ENCODE measurements at regions not wholly inside any gene's neighbourhood (a gene's known extent, or its start where the extent isn't known, plus 50 kb on each side); places are given as distances from the start of the nearest gene placed in this dataset.
"Not testable (repeated sequence)": the region's sequence is repeated elsewhere in the genome, so short reads cannot be mapped to it uniquely, and the experiment has no call there.

DNA sequence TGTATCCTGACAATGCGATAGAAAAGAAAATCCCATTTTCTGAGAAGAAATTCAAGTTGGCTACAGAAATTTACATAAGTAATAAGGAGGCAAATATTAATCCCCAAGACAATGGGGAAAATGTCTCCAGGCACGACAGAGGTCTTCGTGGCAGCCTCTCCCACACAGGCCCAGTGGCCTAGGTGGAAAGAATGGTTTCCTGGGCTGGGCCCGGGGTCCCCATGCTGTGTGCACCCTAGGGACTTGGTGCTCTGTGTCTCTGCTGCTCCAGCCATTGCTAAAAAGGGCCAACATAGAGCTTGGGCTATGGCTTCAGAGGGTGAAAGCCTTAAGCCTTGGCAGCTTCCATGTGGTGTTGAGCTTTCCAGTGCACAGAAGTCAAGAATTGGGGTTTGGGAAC lies 102.5 kb upstream of the LYPLAL1 start:
- DNase-seq: no peak

DNA sequence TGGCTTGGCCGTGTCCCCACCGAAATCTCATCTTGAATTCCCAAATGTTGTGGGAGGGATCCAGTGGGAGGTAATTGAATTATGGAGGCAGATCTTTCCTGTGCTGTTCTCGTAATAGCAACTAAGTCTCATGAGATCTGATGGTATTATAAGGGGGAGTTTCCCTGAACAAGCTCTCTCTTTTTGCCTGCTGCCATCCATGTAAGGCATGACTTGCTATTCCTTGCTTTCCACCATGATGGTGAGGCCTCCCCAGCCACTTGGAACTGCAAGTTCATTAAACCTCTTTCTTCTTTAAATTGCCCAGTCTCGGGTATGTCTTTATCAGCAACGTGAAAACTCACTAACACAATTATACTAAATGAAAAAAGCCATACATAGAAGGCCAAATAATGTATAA lies 101.3 kb upstream of the LYPLAL1 start:
- DNase-seq: no peak

DNA sequence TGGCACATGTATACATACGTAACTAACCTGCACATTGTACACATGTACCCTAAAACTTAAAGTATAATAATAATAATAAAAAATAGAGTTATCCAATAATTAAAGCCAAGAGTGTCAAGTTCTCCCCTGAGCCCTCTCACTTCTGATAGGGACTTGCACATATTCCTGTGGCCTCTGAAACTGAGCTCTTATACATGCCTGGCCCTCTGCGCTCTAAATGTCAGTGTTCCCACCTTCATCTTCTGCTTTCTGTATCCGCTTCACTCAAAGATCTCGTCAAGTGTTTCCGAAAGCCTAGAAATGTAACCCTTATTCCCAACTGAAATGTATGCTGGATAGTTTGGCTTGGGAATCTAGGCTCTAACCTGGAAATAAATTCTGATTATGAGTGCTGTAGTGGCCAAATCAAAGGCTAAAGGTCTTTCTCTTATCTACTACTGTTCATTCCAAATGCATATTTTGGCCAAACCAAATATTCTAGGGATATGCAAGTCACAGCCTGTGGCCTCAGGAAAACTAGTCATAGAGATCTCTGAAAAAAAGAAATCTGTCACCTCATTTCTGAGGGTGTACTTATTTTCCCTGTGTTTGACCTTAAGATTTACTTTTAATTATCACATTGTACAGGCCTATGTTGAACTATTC lies 99.5 kb upstream of the LYPLAL1 start:
- no peak for DNase-seq

DNA sequence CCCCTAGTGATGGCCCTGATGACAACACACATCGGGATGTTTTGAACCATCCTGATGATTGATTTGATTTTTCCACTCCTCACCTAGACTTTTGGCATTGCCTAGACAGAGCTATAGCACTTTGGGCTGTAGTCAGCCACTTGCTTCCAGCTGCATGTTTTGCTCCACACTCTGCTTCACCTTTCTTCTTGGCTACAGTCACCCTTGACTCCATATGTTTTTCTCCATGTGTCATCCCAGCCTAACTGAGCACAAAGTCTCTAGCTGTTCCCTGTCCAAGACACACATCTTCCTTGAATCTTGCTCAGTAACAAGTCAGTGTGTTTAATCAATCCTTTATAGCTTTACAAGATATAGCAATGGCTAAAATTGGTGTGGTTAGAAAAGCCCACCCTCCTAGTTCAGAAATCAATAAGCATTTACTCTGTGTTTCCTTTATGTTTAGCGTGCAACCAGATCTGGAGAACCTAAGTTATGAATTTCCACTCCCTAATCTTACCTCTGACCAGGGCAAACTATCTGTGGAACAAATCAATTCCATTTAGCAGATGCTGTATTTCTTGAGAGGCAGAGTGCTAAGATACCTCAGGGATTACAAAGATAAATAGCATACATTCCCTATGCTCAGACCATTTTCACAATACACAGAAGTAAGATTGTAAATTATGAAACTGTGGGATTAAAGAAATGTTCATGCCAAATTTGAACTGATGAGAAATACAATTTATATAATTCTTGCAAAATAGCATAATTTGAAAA lies 98.4 kb upstream of the LYPLAL1 start:
- DNase-seq: no peak

DNA sequence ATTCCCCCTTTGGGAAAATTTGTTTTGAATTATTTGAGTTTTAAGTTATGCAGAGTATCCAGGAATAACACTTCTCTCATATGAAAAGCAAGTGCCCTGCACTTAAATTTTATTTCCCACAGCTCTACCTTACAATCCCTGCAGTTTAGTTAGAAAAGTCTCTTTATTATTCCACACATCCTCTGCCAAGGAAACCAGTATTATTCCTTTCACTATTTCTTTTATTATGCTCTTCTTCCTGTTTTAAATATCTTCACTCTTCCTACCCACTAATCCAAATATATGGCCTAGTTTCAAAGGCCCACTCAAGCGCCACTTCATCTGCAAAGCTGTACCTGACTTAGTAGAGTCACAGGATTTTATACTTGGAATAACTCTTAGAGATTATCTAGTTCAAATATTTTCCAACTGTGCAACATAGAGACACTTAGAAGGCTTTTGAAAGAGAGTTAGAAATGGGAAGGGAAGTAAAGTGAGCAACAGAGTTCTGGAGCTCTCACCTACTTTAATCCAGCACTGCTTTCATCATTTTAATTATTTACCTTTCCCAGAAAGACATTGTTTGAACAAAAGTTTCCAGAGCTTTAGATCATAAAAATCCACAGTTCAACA lies 97.2 kb upstream of the LYPLAL1 start:
- no peak for DNase-seq

DNA sequence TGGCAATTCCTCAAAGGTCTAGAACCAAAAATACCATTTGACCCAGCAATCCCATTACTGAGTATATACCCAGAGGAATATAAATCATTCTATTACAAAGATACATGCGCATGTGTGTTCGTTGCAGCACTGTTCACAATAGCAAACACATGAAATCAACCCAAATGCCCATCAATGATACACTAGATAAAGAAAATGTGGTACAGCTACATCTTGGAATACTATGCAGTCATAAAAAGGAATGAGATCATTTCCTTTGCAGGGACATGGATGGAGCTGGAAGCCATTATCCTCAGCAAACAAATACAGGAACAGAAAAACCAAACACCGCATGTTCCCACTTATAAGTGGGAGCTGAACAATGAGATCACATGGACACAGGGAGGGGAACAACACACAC lies 95.9 kb upstream of the LYPLAL1 start:
- not testable (repeated sequence) for DNase-seq

DNA sequence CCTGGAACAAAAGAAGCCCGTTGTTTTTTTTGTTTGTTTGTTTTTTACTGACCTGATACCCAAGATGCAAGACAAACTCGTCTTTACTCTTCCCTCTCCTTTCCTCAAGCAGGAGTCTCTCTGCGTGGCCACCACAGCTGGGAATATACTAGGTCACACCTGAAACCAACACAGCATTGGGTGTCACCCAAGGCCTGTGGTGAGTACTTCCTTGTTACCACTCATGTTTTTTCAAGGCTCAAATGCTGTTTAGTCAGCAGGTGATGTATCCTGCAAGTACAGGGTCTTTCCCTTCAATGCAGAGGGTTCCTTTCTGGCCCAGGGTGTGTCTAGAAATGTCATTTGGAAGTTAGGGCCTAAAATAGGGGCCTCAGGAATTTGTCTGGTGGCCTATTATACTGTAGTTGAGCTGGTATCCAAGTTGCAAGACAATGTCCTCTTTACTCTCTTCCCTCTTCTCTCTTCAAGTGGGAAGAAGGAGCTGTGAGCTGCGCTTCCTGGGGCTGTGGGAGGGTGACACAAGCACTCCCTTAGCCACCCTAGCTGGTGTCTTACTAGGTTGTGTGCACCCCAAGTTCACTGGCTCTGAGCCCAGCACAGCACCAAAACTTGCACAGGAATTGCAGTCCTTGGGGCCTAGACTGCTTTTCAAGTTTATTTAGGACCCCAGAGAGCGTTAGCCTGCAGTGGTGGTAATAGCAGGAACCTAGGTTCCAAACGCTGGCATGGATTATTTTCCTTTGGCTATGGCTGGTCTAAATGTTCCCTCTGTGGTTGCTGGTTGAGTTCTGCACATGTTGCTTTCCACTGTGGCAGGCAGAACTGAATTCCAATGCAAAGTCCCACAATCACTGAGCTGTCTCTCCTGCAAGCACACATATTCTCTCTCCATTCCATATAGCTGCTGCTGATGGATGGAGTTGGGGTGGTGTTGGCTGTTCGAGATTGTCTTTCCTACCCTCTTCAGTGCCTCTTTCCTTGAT lies 91.4 kb upstream of the LYPLAL1 start:
- DNase-seq: no peak

DNA sequence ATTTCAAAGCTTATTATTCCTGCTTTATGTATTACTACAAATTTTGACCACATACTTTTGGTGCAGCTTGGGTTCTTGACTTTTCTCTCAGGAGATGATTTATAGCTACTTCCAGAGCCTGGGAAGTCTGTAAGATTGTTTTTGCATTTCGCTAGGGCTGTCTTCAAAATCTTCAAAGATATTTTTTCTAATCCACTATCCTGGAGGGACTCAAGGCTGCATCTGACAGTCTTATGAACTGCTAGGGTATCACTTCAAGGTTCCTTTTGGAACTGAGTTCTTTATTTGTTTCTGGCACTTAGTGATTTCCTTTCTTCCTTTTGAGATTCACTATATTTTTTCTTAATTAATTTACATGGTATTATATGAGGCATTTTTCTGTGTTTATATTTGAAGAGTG lies 90.0 kb upstream of the LYPLAL1 start:
- no peak for DNase-seq

DNA sequence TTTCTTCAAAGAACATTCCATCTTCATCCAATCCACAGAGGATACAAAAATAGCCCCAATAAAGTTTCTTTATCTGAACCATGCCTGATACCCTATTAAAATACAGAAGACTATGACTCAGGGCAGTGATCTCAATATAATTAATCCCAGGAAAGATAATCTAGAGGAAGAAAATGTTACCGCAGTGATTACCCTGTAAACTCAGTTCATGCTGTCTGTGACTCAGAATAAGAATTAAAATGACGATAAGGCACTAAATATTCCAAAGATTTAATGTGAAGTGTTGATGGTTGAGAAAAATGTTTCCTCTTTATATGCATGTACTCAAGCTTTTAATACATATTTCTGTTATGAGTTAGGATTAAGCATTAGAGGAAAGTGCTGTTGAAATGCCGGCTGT lies 88.6 kb upstream of the LYPLAL1 start:
- no peak for DNase-seq

DNA sequence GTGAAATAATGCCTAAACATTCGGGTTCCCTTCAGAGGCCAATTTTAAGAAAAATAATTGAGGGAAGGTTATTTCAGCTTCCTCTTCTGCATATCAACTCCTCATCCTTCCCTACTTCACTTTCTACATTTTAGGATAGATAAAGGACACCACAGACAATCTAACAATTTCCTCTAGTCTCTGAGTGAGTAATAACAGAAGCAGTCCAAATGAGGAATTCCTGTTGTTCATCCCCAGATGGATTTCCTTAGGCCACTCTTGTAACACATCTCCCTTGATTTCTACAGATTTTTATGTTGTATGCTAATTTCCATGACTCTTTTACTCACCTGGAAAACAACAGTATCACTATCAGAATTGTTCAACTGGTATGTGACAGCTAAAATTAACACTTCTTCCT lies 87.7 kb upstream of the LYPLAL1 start:
- no peak for DNase-seq

DNA sequence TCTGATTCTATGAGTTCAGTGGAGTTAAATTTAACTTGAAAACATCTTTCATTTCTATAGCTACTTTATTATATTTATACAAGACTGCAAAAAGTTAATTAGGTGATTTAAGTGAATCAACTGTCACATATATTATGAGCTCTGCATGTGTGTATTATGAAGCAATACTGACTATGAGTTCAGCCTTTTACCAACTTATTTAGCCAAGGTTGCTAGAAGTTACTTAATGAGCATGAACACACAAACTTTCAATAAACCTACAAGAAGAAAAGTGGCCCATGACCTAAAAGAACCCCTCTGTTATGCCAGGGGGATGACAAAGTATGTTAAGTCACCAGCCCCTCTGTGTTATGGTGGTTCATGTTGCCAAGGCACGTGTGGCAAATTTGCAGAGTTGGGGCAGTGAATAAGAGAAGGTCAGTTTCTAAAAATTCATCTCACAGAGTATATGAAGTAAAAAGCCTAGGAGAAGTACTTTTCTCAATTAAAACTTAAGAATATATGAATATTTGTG lies 86.7 kb upstream of the LYPLAL1 start:
- no peak for DNase-seq

DNA sequence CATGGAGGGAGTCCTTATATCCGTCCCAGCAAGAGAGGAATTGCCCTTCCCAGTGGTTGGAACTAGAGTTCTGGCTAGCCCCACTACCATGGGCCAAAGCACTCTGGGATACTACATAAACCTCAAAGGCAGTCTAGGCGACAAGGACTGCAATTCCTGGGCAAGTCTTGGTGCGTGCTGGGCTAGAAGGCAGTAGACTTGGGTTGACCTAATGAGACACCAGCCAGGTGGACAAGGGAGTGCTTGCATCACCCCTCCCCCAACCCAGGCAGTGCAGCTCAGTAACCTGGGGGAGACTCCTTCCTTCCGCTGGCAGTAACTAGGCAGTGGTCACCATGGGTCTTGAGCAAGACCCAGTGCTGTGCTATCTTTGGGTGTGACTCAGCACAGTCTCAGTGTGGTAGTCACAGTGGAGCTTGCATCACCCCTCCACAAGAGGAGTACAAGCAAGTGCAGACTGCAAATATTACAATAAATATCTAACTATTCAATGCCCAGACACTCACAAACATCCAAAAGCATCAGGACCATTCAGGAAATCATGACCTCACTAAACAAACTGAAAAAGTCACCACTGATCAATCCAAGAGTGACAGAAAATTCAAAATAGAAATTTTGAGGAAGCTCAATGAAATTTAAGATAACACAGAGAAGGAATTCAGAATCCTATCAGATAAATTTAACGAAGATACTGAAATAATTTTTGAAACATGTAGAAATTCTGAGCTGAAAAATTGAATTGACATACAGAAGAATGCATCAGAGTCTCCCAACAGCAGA lies 84.7 kb upstream of the LYPLAL1 start:
- no peak for DNase-seq

DNA sequence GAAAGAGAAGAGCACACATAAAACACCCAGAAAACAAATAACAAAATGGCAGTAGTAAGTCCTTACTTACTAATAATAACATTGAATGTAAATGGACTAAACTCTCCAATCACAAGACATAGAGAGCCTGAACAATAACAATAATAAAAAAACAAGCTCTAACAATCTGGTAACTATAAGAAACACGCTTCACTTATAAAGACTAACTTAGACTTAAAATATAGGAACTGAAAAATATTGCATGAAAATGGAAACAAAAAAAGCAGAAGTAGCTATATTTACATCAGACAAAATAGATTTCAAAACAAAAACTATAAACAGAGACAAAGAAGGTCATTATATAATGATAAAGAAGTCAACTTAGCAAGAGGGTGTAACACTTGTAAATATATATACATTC lies 83.1 kb upstream of the LYPLAL1 start:
- no peak for DNase-seq

DNA sequence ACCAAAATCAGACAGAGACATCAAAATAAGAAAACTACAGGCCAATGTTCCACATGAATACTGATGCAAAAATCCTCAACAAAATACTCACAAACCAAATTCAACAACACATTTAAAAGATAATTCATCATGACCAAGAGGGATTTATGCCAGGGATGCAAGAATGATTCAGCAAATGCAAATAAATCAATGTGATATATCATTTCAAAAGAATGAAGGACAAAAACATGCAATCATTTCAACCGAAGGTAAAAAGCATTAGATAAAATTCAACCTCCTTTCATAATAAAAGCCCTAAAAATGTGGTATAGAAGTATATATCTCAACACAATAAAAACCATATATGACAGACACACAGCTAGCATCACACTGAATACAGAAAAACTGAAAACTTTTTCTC lies 81.5 kb upstream of the LYPLAL1 start:
- no peak for DNase-seq

DNA sequence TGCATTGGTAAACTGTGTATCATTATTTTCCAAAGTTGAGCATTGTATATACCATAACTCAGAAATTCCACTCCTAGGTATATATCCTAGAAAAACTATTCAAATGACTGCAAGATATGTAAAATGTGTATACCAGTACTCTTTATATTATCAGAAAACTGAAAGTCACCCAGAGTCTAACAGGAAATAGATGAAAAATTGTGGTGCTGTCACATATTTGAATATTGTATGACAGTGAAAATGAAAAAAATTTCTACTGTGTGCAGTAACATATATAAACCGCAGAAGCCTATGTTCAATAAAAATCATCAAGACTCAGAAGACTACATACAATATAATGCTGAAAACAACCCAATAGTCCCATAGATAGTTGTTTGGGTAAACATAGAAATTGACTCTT lies 74.4 kb upstream of the LYPLAL1 start:
- DNase-seq: no peak

DNA sequence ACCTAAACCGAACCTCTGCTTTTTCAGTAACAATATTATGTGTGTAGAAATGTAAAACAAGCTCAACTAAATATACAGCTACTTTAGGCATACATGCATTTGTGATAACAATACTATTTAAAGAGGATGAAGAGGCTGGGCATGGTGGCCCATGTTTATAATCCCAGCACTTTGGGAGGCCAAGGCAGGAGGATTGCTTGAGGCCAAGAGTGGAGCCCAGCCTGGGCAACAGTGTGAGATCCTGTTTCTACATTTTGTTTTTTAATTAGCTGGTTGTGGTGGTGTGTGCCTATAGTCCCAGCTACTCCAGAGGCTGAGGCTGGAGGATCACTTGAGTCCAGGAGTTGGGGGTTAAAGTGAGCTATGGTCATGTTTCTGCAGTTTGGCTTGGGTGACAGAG lies 73.6 kb upstream of the LYPLAL1 start:
- DNase-seq: no peak

DNA sequence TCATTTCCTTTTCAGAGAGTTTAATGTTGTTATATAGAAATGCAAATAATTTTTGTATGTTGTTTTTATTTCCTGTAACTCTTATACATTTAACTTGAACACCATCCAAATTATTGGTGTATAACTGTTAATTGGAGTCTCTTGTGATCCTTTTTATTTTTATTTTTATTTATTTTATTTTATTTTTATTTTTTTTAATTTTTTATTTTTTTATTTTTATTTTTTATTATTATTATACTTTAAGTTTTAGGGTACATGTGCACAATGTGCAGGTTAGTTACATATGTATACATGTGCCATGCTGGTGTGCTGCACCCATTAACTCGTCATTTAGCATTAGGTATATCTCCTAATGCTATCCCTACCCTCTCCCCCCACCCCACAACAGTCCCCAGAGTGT lies 71.2 kb upstream of the LYPLAL1 start:
- DNase-seq: not testable (repeated sequence)

DNA sequence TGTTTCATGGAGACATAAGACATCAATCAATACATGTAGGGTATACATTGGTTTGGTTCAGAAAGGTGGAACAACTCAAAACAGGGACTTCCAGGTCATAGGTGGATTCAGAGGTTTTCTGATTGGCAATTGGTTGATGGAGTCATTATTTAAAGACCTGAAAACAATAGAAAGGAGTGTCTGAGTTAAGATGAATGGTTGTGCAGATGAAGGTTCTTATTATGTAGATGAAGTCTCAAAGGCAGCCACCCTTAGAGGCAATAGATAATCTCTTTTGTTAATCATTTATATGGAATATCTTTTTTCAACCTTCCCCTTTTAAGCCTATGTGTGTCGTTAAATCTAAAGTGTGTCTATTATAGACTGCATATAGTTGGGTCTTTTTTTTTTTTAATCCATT lies 67.8 kb upstream of the LYPLAL1 start:
- no peak for DNase-seq

DNA sequence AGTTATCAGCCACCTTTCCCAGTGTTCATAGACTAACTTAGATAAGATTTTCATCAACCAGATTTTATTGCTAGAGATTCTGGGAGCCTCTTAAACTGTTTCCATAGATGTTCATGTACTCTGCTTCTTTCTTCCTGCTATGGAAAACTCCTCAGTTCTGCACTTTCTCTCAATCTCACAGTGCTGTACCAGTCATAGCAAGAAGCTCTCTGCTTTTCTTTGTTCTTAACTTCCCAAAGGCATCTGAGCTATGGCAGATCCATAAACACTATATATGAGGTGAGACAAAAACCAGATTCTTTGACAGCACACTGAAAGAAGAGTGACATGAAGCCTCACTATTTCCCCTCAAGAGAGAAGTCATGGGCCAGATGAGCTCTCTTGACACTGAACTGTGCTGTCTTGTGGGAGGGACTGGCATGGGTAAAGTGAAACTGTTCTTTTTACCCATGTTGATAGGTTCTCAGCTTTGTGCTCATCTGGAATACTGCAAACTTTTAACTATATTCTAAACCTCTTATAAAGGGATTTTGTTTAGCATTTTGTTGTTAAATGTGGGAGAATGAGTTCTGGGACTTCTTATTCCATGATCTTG lies 64.2 kb upstream of the LYPLAL1 start:
- no peak for DNase-seq

DNA sequence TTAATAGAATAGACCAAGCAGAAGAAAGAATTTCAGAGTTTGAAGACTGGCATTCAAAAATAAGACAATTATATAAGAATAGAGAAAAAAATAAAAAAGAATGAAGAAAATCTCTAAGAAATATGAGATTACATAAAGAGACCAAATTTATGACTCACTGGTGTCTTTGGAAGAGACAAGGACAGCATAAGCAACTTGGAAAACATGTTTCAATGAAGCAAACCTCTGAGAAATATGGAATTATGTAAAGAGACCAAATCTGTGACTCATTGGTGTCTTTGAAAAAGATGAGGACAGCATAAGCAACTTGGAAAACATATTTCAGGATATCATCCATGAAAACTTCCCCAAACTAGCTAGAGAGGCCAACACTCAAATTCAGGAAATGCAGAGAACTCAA lies 60.4 kb upstream of the LYPLAL1 start:
- DNase-seq: no peak

DNA sequence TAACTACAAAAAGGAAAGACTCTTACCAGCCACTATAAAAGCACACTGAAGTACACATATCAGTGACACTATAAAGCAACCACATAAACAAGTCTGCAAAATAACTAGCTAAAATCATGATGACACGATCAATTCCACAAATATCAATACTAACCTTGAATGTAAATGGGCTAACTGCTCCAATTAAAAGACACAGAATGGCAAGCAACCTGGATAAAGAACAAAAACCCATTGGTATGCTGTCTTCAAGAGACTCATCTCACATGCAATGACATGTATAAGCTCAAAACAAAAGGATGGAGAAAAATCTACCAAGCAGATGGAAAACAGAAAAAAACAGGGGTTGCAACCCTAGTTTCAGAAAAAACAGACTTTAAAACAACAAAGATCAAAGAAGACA lies 59.7 kb upstream of the LYPLAL1 start:
- no peak for DNase-seq

DNA sequence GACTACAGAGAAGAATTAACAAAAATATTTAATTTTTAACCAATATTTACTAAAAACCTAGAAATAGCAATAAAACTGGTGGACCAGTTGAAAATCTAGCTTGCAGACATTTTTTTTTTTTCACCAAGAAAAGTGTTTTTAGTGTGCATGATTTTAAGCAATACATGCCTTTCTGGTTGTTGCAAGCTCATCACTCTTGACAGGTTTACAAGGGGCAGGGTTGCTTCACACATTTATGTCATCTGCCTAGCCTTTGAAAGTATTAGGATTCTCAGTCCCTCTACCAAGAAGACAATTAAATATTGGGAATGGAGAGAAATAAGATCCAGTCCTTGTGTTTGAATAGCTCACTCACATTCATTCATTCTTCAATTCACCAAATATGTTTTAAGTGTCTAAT lies 53.8 kb upstream of the LYPLAL1 start:
- DNase-seq: no peak

Measured in activated CD8-positive, alpha-beta memory T cell treated with anti-CD3 and anti-CD28 coated beads, Interleukin-2, amount 50 U/mL, for 48 hours (primary cell).